ENCODE measurements at regions not wholly inside any gene's neighbourhood (a gene's known extent, or its start where the extent isn't known, plus 50 kb on each side); places are given as distances from the start of the nearest gene placed in this dataset.

DNA sequence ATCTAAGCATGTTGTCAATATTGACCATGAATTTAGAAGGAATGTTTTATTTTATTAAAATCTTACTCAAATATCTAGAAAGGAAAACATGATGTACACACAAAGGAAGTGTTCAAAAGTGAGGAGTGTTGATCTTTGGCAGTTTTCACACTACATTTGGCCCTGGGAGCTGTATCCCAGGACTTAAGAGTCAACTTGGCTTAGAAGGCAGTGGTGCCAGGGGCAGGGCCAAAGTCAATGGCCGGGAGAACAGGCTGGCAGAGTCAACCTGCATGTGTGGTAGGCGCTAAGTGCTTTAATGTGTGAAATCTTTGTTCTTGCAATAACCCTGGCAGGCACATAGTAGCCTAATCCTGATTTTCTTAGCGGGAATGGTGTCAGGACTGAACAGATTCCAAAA, 228.4 kb downstream of the TENT4A start:
- DNase-seq (ENCODE audit: insufficient read length, low spot score): no peak
- TF ChIP-seq, protein P1, sequence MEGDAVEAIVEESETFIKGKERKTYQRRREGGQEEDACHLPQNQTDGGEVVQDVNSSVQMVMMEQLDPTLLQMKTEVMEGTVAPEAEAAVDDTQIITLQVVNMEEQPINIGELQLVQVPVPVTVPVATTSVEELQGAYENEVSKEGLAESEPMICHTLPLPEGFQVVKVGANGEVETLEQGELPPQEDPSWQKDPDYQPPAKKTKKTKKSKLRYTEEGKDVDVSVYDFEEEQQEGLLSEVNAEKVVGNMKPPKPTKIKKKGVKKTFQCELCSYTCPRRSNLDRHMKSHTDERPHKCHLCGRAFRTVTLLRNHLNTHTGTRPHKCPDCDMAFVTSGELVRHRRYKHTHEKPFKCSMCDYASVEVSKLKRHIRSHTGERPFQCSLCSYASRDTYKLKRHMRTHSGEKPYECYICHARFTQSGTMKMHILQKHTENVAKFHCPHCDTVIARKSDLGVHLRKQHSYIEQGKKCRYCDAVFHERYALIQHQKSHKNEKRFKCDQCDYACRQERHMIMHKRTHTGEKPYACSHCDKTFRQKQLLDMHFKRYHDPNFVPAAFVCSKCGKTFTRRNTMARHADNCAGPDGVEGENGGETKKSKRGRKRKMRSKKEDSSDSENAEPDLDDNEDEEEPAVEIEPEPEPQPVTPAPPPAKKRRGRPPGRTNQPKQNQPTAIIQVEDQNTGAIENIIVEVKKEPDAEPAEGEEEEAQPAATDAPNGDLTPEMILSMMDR (IDR thresholded peaks at IDR 0.05; ENCODE audit: insufficient read depth, missing control alignments): no peak
- no peak for FAIRE-seq

DNA sequence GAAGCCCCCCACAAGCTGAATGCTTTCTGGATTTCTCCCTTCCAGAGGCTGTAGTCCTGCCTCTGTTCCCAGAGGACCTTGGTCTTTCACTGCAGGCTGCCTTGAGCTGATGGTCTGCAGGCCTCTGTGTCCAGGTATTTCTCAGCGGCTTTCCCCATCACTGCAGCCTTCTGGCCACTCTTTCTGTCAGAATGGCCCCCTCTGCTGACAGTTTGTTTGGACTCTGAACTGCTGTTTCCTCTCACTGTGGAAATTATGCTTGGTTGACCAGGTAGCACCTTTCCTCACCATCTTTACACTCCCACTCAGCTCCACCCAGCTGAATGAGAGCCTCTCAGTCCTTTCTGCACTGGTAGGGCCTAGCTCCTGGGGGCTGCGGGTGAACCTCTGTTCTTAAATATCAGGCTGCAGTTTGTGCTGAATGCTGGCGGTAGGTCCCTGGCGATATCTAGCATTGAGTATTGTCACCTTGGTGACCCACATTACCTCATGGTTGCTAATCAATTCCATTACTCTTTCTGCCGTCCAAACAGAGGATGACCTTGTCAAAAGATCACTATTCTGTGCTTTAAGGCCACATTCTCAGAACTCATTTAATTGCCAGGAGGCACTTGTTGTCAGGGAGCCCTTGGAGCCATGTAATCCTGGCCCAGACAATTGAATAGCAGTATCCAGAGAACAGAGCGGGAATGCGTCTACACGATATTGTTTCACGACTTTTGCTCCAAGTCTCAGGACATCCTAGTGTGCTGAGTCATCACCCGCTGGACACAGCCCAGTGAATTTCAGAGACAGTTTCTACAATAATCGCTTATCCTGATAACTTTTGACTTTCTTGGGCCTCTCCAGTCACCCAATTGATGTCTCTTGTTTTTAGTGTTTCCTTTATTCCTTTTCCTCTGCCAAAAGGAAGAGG, 230.2 kb downstream of the TENT4A start:
- no peak for FAIRE-seq

DNA sequence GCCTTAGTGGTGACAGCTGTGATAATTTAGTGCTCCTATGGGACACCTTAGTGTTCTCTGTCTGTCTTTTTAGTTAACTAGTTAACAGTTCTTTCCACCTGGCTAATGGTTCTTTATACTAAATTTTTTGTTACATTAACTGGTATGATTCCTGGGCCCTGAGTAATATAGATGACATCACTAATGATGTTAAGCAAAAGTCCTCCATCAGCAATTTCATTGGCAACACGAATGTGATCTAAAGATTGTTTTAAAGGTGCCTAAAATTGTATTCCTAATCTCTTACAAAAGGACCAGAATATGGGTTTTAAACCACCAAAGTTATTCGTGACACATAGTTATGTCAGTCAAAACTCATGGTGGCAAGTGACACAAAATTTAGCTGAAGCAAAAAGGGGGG, 235.3 kb downstream of the TENT4A start:
- no peak for DNase-seq (ENCODE audit: insufficient read length, low spot score)
- no peak for FAIRE-seq
- TF ChIP-seq, protein P1 (IDR thresholded peaks at IDR 0.05; ENCODE audit: insufficient read depth, missing control alignments): no peak

More for the DNA sequence above, 230.2 kb downstream of the TENT4A start:
- TF ChIP-seq, protein P1 (IDR thresholded peaks at IDR 0.05; ENCODE audit: insufficient read depth, missing control alignments): no peak
- no peak for DNase-seq (ENCODE audit: insufficient read length, low spot score)

DNA sequence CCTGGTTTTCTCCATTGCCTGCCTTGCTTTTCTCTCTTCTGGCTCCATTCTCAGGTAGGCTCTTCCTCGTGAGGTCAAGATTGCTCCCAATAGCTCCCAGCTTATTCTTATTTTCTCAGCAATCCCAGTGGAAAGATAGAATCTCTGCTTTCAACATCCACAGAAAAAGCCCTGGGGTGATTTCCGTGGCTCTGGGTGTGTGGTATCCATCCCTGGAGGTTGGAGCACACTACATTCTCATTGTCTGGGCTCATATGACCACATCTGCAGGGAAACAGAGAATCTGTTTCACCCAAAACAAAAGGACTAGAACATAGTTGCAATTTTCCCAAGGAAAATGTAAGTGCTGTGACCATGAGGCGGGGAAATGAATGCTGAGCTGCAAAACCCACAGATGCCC, 236.0 kb downstream of the TENT4A start:
- DNase-seq (ENCODE audit: insufficient read length, low spot score) (no peak), FAIRE-seq (no peak)
- TF ChIP-seq, protein P1 (IDR thresholded peaks at IDR 0.05; ENCODE audit: insufficient read depth, missing control alignments): no peak

DNA sequence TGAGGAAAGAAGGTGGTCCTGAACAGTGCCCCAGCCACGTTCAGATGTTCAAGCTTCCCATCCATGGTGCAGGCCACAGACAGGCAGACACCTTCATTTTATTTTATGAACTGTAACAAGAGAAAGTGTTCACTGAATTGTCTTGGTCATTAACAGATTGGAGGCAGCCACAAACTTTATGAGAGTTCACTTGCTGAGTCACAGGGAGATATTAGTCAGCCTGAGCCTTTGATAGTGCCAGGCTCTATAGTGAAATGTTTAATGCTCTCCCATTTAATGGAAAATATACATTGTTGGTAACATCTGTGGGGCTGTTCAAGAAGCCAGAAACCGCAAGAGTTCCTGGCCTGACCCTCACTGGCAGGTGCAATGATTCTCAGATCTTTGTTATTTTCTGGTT, 237.0 kb downstream of the TENT4A start:
- TF ChIP-seq, protein P1 (IDR thresholded peaks at IDR 0.05; ENCODE audit: insufficient read depth, missing control alignments): no peak
- FAIRE-seq: no peak

GRCh38 chr5:6950860-6951259, 237.6 kb downstream of the TENT4A start:
- DNase-seq (ENCODE audit: insufficient read length, low spot score) (no peak), FAIRE-seq (no peak)
- TF ChIP-seq, protein P1 (IDR thresholded peaks at IDR 0.05; ENCODE audit: insufficient read depth, missing control alignments): no peak

More for the DNA sequence above, 237.0 kb downstream of the TENT4A start:
- no peak for DNase-seq (ENCODE audit: insufficient read length, low spot score)

DNA sequence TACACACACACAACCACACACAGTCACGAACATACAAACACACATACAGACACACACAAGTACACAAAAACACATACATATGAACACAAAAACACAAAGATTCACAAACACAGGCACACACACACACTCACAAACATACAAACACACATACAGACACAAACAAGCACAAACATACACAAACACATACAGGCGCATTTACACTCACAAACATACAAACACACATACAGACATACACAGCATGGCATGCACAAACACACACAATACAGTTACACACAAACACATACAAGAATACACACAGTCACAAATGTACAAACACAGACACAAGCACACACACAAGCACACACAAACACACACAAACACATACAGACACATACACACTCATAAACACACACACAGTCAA, 247.9 kb downstream of the TENT4A start:
- FAIRE-seq: no peak
- TF ChIP-seq, protein P1 (IDR thresholded peaks at IDR 0.05; ENCODE audit: insufficient read depth, missing control alignments): no peak

More for the DNA sequence above, 247.9 kb downstream of the TENT4A start:
- no peak for DNase-seq (ENCODE audit: insufficient read length, low spot score)

All from D721Med (cell line).